ENCODE measurements at regions not wholly inside any gene's neighbourhood (a gene's known extent, or its start where the extent isn't known, plus 50 kb on each side); places are given as distances from the start of the nearest gene placed in this dataset.

DNA sequence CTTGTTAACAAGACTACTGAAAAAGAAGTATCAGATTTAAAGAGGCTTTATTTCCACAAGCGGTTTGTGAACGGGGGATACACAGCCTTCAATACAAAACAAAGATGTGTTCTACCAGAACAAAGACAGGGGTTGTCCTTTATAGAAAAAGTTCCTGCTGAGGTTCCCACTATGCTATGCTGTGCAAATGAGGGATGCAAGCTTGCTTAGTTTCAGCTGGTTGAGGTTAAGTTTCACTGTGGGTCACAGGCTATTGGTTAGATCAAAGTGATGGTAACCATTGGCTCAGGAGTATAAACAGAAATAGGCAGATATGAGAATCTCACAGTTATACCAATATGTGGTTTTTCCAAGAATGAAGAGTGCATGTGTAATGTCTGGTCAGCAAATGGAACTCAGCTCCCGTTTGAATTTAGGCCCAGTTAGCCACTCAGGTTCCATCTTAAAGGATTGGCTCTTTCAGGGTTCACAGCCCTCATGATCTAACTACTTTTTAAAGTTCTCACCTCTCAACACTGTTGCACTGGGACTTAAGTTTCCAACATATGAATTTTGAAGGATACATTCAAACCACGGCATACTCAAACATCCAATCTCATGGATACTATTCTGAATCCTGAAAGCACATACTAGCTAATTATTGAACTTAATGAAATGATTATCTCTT is 215.4 kb upstream of the DCN start:
- DNase-seq = no peak
- ATAC-seq = no peak
- intact Hi-C loops (cut with DNase I) = no loop called here

- intact Hi-C loops (cut with DNase I) = no loop called here
- DNase-seq = no peak
- ATAC-seq = no peak
These were observed 213.7 kb upstream of the DCN start for GRCh38 chr12:91396293-91396692.

- intact Hi-C loops (cut with DNase I) = no loop called here
- ATAC-seq = no peak
These were observed 213.1 kb upstream of the DCN start for GRCh38 chr12:91395628-91396135.

GRCh38 chr12:91394903-91395302 is 212.3 kb upstream of the DCN start:
- no peak for ATAC-seq
- intact Hi-C loops (cut with DNase I) = no loop called here
- no peak for DNase-seq

More at GRCh38 chr12:91395628-91396135, 213.1 kb upstream of the DCN start:
- DNase-seq = no peak

DNA sequence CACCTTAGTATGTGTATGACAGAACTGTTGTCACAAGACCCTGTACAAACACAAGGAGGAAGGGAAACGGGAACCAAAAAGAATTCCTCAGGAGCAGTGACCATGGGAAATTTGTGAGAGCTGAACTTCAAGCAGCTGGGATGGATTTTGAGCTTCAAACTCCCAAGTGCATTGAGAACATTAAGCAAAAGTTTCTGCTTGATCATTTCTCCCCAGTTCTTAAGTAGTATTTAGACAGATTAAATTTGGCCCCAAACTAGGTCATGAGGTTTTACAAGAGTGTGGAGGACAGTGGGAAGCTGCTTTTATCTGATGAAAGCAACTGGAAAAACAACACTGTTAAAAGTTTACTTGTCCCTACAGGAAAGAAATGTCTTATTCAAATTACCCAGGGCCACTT is 206.0 kb upstream of the DCN start:
- DNase-seq (no peak), ATAC-seq (peak in 1 of 2 donors; percentile 15)
- intact Hi-C loops (cut with DNase I) = loop anchor here in 1 of 2 donors (10.0 kb wide), 2 partner anchors 756 to 1216 kb away; partner anchors contain the start of gene BTG1

DNA sequence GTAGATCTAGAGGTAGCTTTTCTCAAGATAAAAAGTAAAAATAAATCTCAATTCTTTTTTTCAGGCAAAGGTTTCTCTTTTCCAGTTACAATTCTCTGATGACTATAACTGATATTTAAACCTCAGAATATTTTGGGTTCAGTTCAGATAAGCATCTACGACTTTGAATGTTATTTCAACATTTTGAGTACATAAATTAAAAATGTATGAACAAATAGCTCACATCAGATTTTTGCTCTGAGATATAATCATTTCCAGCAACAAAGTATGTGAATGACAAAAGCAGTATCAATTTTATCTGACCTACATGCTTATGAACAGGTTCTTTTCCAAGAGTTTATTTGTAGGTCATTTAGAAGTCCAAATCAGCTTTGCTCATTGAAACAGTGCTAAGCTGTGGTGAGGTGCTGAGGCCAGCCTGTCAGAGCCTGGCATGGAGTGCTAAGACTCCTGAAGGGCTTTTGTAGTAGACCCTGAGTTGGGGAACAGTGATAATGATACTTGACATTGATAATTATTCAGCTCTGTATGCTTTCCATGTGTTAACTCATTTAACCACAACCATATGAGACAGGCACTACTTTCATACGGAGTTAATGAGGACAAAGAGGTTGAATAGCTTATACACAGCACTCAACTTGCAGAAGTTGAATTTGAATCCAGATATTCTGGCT is 205.0 kb upstream of the DCN start:
- DNase-seq (no peak), ATAC-seq (no peak)
- intact Hi-C loops (cut with DNase I) = loop anchor here in 1 of 2 donors (10.0 kb wide), 2 partner anchors 757 to 1217 kb away; partner anchors contain the start of gene BTG1

- ATAC-seq (no peak), DNase-seq (no peak)
- intact Hi-C loops (cut with DNase I) = loop anchor here in 1 of 2 donors (5.0 to 10.0 kb wide), 4 partner anchors 760 to 1262 kb away; partner anchors contain the start of gene BTG1
These were observed 202.2 kb upstream of the DCN start for GRCh38 chr12:91384806-91385205.

- no peak for ATAC-seq
- intact Hi-C loops (cut with DNase I) = loop anchor here in 1 of 2 donors (5.0 to 10.0 kb wide), 4 partner anchors 760 to 1263 kb away; partner anchors contain the start of gene BTG1
- no peak for DNase-seq
These were observed 201.7 kb upstream of the DCN start for GRCh38 chr12:91384366-91384765.

DNA sequence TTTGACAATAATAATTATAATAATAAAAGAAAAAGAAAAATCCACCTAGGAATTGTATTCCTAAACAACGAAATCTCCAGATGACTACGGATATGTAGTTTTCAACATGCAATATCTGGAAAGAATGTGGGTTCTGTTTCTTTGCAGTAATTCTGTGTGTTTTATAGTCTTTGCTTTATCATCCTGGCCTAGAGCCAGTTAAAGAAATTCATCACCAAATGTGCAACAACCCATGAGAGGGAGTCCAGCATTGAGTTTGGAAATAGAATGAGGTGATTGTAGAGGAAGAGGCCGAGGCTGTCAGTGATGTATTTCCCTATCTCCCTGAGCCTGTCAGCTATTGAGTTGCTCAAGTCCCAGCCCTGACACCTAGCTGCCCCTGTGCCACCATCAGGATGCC is 200.5 kb upstream of the DCN start:
- DNase-seq = no peak
- ATAC-seq = no peak
- intact Hi-C loops (cut with DNase I) = loop anchor here in 1 of 2 donors (5.0 to 10.0 kb wide), 4 partner anchors 762 to 1264 kb away; partner anchors contain the start of gene BTG1

- DNase-seq = peak; percentile 87
- intact Hi-C loops (cut with DNase I) = loop anchor here in 1 of 2 donors (5.0 to 10.0 kb wide), 4 partner anchors 763 to 1265 kb away; partner anchors contain the start of gene BTG1
- peak; percentile 85 to 88 for ATAC-seq
These were observed 199.5 kb upstream of the DCN start for GRCh38 chr12:91382081-91382543.

DNA sequence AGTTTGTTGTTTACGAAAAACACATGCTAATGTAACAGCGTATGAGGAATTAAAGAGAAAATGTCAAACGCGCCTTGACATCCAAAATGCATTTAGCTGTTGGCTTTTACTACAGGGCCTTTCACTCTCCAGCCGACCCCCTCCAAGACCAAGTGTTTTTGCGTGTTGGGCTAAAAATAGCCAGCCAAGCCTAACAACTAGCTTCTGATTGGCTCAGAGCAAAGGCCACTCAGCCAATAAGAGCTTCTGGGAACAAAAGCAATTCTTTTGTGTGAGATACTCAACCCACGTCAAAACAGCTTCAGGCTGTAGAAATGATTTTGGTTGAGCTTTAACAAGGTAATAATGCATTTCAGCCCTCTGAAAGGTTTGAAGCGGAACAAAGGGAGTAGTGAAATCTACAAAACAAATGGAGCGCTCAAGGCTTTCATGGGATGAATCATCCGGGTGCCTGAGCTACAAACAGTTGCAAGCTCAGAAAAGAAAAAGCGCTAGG is 198.7 kb upstream of the DCN start:
- ATAC-seq (peak; percentile 94 to 96), DNase-seq (peak; percentile 46)
- intact Hi-C loops (cut with DNase I) = loop anchor here in 1 of 2 donors (5.0 to 10.0 kb wide), 4 partner anchors 763 to 1266 kb away; partner anchors contain the start of gene BTG1

GRCh38 chr12:91380631-91381030 is 198.0 kb upstream of the DCN start:
- DNase-seq (no peak), ATAC-seq (no peak)
- intact Hi-C loops (cut with DNase I) = loop anchor here in 1 of 2 donors (5.0 to 10.0 kb wide), 4 partner anchors 764 to 1267 kb away; partner anchors contain the start of gene BTG1

DNA sequence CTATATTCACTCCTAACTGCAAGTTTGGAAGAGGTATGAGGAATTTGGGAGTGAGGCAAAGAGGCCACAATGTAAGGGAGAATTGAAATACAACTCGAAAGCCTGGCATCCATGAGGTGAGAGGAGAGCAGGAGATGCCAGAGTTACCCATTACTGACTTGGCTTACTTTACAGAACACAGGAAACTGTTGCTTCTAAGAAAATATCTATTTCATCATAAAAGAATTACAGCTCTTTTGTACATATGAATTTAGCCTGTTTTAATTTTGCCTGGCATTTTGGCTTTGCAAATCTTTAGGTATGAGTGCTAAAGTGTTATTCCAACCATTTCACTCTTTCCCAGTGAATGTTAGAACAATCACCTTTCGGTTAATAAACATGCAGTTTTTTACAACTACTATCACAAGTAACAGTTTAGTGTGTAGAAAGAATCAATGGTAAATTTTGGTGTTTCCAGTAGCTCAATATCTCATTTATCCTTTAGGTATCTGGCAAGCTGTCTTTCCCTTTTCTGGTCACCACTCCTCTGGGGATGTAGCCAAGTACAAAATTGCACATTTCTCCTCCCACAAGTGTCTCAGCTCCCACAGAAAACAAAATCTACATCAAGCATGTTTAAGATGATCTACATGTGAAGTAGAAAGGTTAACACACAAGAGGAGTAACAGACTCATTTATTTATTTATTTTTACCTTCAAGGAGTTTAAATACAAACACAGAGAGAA is 196.6 kb upstream of the DCN start:
- intact Hi-C loops (cut with DNase I) = no loop called here
- no peak for ATAC-seq
- no peak for DNase-seq

DNA sequence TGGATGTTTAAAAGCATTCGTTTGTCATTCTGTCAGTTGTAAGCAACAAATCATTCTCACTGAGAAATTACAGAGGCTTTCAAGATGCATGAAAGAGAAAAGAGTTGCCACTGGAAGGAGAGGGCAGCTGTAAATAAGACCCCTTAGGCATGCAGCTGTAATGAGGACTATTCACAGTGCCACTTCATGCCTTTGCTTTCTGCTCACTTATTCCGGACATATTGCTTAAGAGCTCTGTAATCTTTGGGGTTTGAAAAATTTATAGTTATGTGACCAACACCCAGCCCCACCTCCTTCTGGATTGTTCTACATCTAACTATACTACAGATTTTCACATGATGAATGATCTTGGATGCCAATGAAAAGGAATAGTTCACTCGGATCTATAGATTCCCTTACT is 194.8 kb upstream of the DCN start:
- no peak for ATAC-seq

GRCh38 chr12:91373086-91373485 is 190.5 kb upstream of the DCN start:
- no peak for ATAC-seq
- intact Hi-C loops (cut with DNase I) = no loop called here
- DNase-seq = no peak

More for the DNA sequence above, 194.8 kb upstream of the DCN start:
- no peak for DNase-seq
- intact Hi-C loops (cut with DNase I) = no loop called here

GRCh38 chr12:91370086-91370868 is 187.7 kb upstream of the DCN start:
- ATAC-seq (no peak), DNase-seq (no peak)
- intact Hi-C loops (cut with DNase I) = no loop called here

- ATAC-seq = no peak
- DNase-seq = no peak
- intact Hi-C loops (cut with DNase I) = loop anchor here in 1 of 2 donors (10.0 kb wide), 1 partner anchor 1246 kb away; no protein-coding TSS in a partner anchor
These were observed 186.0 kb upstream of the DCN start for GRCh38 chr12:91368613-91369012.

DNA sequence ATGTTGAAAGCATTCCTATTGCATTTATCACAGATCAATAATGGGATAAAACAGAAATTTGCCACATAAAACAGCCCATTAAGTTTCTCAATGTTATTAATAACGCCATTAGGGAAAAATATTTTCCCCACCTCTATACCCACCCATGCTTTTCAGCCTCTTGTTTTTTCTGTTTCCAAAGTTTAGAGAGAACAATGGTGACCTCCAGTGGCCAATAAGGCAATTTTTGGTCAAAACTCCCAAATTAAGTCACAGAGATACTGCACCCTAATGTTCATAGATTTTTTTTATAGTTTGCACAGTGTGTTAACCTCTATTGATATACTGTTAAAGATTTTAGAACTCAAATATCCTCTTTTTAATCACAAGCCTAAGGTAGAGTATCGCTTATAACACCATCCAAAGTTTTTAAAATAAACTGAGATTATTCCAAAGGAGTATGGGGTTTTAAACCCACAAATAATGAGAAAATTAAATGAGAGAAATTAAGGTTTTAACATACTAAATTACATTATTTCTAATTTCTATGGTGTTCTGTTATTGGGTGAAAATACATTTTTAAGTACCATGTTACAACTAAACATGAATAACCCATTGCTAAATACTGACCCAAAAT is 184.7 kb upstream of the DCN start:
- no peak for ATAC-seq
- intact Hi-C loops (cut with DNase I) = loop anchor here in 1 of 2 donors (10.0 kb wide), 1 partner anchor 1247 kb away; no protein-coding TSS in a partner anchor

More for the DNA sequence above, 184.7 kb upstream of the DCN start:
- DNase-seq = no peak
